Naive thymus-derived CD4-positive, alpha-beta T cell (primary cell): ENCODE measurements at regions not wholly inside any gene's neighbourhood (a gene's known extent, or its start where the extent isn't known, plus 50 kb on each side); places are given as distances from the start of the nearest gene placed in this dataset.

Source experiments
- ATAC-seq: fragments of 150-1000 bp; cut with Tn5 transposase; 2 replicates; pipeline ENCODE4 v1.10.0; 2021; ENCODE audit warnings: mild to moderate bottlenecking, moderate library complexity
- CTCF ChIA-PET: fragments of 350-600 bp; sonication (Branson Sonifier 250); formaldehyde crosslinking; loops from one replicate; lab custom pipeline; 2021; ENCODE audit warnings: antibody characterized with exemption; lab: Charles Lee
- POLR2A ChIA-PET: fragments of 350-600 bp; sonication (Branson Sonifier 250); formaldehyde crosslinking; loops from one replicate; lab custom pipeline; 2021; ENCODE audit warnings: antibody characterized with exemption, inconsistent platforms; lab: Charles Lee
- DNase-seq, 9 donors: peaks; one replicate each; pipeline versions ENCODE4 v3.0.0 to v3.0.0-alpha.2; 2020 to 2022; ENCODE audit warnings: mixed read lengths in 1 of 9
- H3K27ac ChIP-seq: one replicate; pipeline ENCODE4 v1.7.0; 2013; ENCODE audit warnings: mild to moderate bottlenecking, low read depth, low read length, moderate library complexity
- H3K27me3 ChIP-seq, 2 donors: one replicate each; pipeline ENCODE4 v1.7.0; 2013; ENCODE audit warnings: low read length in 2 of 2, mild to moderate bottlenecking in 2 of 2, moderate library complexity in 2 of 2; ENCODE audit not compliant: control insufficient read depth in 2 of 2, insufficient read depth in 2 of 2
- H3K36me3 ChIP-seq, 3 experiments: 1 replicate in 2 of 3; 2 replicates in 1 of 3; pipeline ENCODE4 v1.7.0; 2013; ENCODE audit warnings: low read length in 3 of 3, mild to moderate bottlenecking in 3 of 3, moderate library complexity in 1 of 3; ENCODE audit not compliant: insufficient read depth in 3 of 3, control insufficient read depth in 2 of 3
- H3K4me1 ChIP-seq, 2 donors: one replicate each; pipeline ENCODE4 v1.7.0; 2013; ENCODE audit warnings: low read length in 2 of 2, mild to moderate bottlenecking in 2 of 2, moderate library complexity in 1 of 2; ENCODE audit not compliant: control insufficient read depth in 2 of 2, insufficient read depth in 2 of 2
- H3K4me3 ChIP-seq: 2 replicates; pipeline ENCODE4 v1.7.0; 2013; ENCODE audit warnings: mild to moderate bottlenecking, low read length
- H3K9me3 ChIP-seq, 3 experiments: 1 replicate in 2 of 3; 2 replicates in 1 of 3; pipeline ENCODE4 v1.7.0; 2013; ENCODE audit warnings: low read length in 3 of 3; ENCODE audit not compliant: control insufficient read depth in 2 of 3
- H3K27ac Mint-ChIP-seq, 9 donors: one replicate each; pipeline ENCODE4 v1.8.0; 2020 to 2022; ENCODE audit warnings: mixed read lengths in 9 of 9, mild to moderate bottlenecking in 8 of 9, moderate library complexity in 5 of 9, inconsistent platforms in 2 of 9
- H3K27me3 Mint-ChIP-seq, 5 donors: one replicate each; pipeline ENCODE4 v1.8.0; 2021 to 2022; ENCODE audit warnings: mixed read lengths in 5 of 5, mild to moderate bottlenecking in 1 of 5
- H3K36me3 Mint-ChIP-seq, 5 donors: one replicate each; pipeline ENCODE4 v1.8.0; 2020 to 2022; ENCODE audit warnings: mixed read lengths in 5 of 5, mild to moderate bottlenecking in 3 of 5, inconsistent platforms in 1 of 5
- H3K4me1 Mint-ChIP-seq, 7 donors: one replicate each; pipeline ENCODE4 v1.8.0; 2020 to 2022; ENCODE audit warnings: mixed read lengths in 7 of 7, mild to moderate bottlenecking in 3 of 7, inconsistent platforms in 1 of 7
- H3K4me3 Mint-ChIP-seq, 10 donors: one replicate each; pipeline ENCODE4 v1.8.0; 2020 to 2022; ENCODE audit warnings: mild to moderate bottlenecking in 10 of 10, mixed read lengths in 10 of 10, moderate library complexity in 6 of 10, inconsistent platforms in 2 of 10
- H3K9me3 Mint-ChIP-seq, 11 donors: one replicate each; pipeline ENCODE4 v1.8.0; 2020 to 2022; ENCODE audit warnings: mixed read lengths in 11 of 11, mild to moderate bottlenecking in 4 of 11, inconsistent platforms in 1 of 11, moderate library complexity in 1 of 11
- intact Hi-C, 2 donors: fragments of 100-400 bp; cut with micrococcal nuclease; formaldehyde crosslinking; loops; one replicate each; pipeline ENCODE4 v1.15.1; 2023

GRCh38 chr18:56188529-56189275 lies 449.7 kb downstream of the TXNL1 start:
- no peak for ATAC-seq
- Histone ChIP-seq H3K36me3 (no peaks in the 10 kb centered on the region), H3K4me3 (no peak overlapping the region), H3K9me3 (no peaks in the 10 kb centered on the region), H3K27ac (no peak overlapping the region), H3K4me1 (no peaks in the 10 kb centered on the region), H3K27me3 (no peaks in the 10 kb centered on the region)
- peaks cover 0 to 4% (median 0%) of the 10 kb centered on the region in 5 donors for H3K27me3 Mint-ChIP-seq
- no peak for DNase-seq
- H3K27ac Mint-ChIP-seq, result no peak overlapping the region
- CTCF ChIA-PET, result no interaction called here
- H3K9me3 Mint-ChIP-seq, result peaks cover 0 to 19% (median 3%) of the 10 kb centered on the region in 11 donors
- no peaks in the 10 kb centered on the region for H3K4me1 Mint-ChIP-seq
- H3K36me3 Mint-ChIP-seq, result no peaks in the 10 kb centered on the region
- H3K4me3 Mint-ChIP-seq, result no peak overlapping the region
- intact Hi-C loops, result no loop called here
- POLR2A ChIA-PET, result no interaction called here

GRCh38 chr18:56186319-56186718 lies 452.1 kb downstream of the TXNL1 start:
- DNase-seq, result no peak
- CTCF ChIA-PET, result no interaction called here
- no peak overlapping the region for H3K4me3 ChIP-seq
- no peaks in the 10 kb centered on the region for H3K9me3 ChIP-seq
- Mint-ChIP-seq H3K4me1 (no peaks in the 10 kb centered on the region), H3K27me3 (peaks cover 0 to 4% (median 0%) of the 10 kb centered on the region in 5 donors), H3K36me3 (no peaks in the 10 kb centered on the region), H3K4me3 (no peak overlapping the region), H3K27ac (no peak overlapping the region), H3K9me3 (peaks cover 0 to 12% (median 3%) of the 10 kb centered on the region in 11 donors)
- no peaks in the 10 kb centered on the region for H3K27me3 ChIP-seq
- H3K27ac ChIP-seq, result no peak overlapping the region
- H3K4me1 ChIP-seq, result no peaks in the 10 kb centered on the region
- ATAC-seq, result no peak
- intact Hi-C loops, result no loop called here
- no peaks in the 10 kb centered on the region for H3K36me3 ChIP-seq
- POLR2A ChIA-PET, result no interaction called here

GRCh38 chr18:56185126-56185525 lies 453.3 kb downstream of the TXNL1 start:
- no peaks in the 10 kb centered on the region for H3K36me3 ChIP-seq
- Mint-ChIP-seq H3K4me3 (no peak overlapping the region), H3K27me3 (peaks cover 0 to 4% (median 0%) of the 10 kb centered on the region in 5 donors), H3K27ac (no peak overlapping the region), H3K9me3 (peaks cover 0 to 12% (median 3%) of the 10 kb centered on the region in 11 donors), H3K36me3 (no peaks in the 10 kb centered on the region), H3K4me1 (no peaks in the 10 kb centered on the region)
- DNase-seq, result no peak
- no peak for ATAC-seq
- H3K4me3 ChIP-seq, result no peak overlapping the region
- no peaks in the 10 kb centered on the region for H3K4me1 ChIP-seq
- ChIA-PET POLR2A (no interaction called here), CTCF (no interaction called here)
- H3K27ac ChIP-seq, result no peak overlapping the region
- no peaks in the 10 kb centered on the region for H3K9me3 ChIP-seq
- intact Hi-C loops, result no loop called here
- no peaks in the 10 kb centered on the region for H3K27me3 ChIP-seq

GRCh38 chr18:56176751-56177150 lies 461.6 kb downstream of the TXNL1 start:
- H3K4me1 ChIP-seq, result no peaks in the 10 kb centered on the region
- H3K27me3 ChIP-seq, result no peaks in the 10 kb centered on the region
- Mint-ChIP-seq H3K9me3 (peaks cover 0 to 4% (median 0%) of the 10 kb centered on the region in 11 donors), H3K27ac (no peak overlapping the region), H3K36me3 (no peaks in the 10 kb centered on the region), H3K4me1 (peaks cover 0 to 2% (median 0%) of the 10 kb centered on the region in 7 donors), H3K4me3 (no peak overlapping the region), H3K27me3 (no peaks in the 10 kb centered on the region)
- no peaks in the 10 kb centered on the region for H3K36me3 ChIP-seq
- DNase-seq, result no peak
- H3K27ac ChIP-seq, result no peak overlapping the region
- ChIA-PET CTCF (interaction anchor here (0.6 kb wide), 1 partner anchor 15 kb away, joined by 3 read pairs; no protein-coding TSS in a partner anchor), POLR2A (no interaction called here)
- H3K9me3 ChIP-seq, result no peaks in the 10 kb centered on the region
- intact Hi-C loops, result no loop called here
- no peak overlapping the region for H3K4me3 ChIP-seq
- ATAC-seq, result no peak

GRCh38 chr18:56175330-56176001 lies 462.9 kb downstream of the TXNL1 start:
- H3K4me3 ChIP-seq, result no peak overlapping the region
- DNase-seq (no peak), ATAC-seq (no peak)
- Mint-ChIP-seq H3K36me3 (no peaks in the 10 kb centered on the region), H3K27me3 (no peaks in the 10 kb centered on the region), H3K4me1 (peaks cover 0 to 2% (median 0%) of the 10 kb centered on the region in 7 donors), H3K27ac (no peak overlapping the region), H3K9me3 (peaks cover 0 to 4% (median 0%) of the 10 kb centered on the region in 11 donors), H3K4me3 (no peak overlapping the region)
- CTCF ChIA-PET, result no interaction called here
- no peaks in the 10 kb centered on the region for H3K36me3 ChIP-seq
- intact Hi-C loops, result no loop called here
- no peaks in the 10 kb centered on the region for H3K9me3 ChIP-seq
- no peak overlapping the region for H3K27ac ChIP-seq
- no peaks in the 10 kb centered on the region for H3K27me3 ChIP-seq
- no peaks in the 10 kb centered on the region for H3K4me1 ChIP-seq
- POLR2A ChIA-PET, result no interaction called here

GRCh38 chr18:56173542-56174220 lies 464.7 kb downstream of the TXNL1 start:
- Histone ChIP-seq H3K36me3 (no peaks in the 10 kb centered on the region), H3K9me3 (no peaks in the 10 kb centered on the region), H3K4me3 (no peak overlapping the region), H3K27ac (no peak overlapping the region), H3K4me1 (no peaks in the 10 kb centered on the region), H3K27me3 (no peaks in the 10 kb centered on the region)
- Mint-ChIP-seq H3K9me3 (peaks cover 0 to 4% (median 0%) of the 10 kb centered on the region in 11 donors), H3K27me3 (no peaks in the 10 kb centered on the region), H3K27ac (no peak overlapping the region), H3K36me3 (no peaks in the 10 kb centered on the region), H3K4me1 (peaks cover 0 to 2% (median 0%) of the 10 kb centered on the region in 7 donors), H3K4me3 (no peak overlapping the region)
- POLR2A ChIA-PET, result no interaction called here
- DNase-seq (no peak), ATAC-seq (no peak)
- intact Hi-C loops, result no loop called here
- CTCF ChIA-PET, result no interaction called here
